Endothelial cell of umbilical vein (primary cell): ENCODE measurements at regions not wholly inside any gene's neighbourhood (a gene's known extent, or its start where the extent isn't known, plus 50 kb on each side); places are given as distances from the start of the nearest gene placed in this dataset.

Source experiments
- BruUV-seq: library from RNA; stranded (reverse); fragments of 400-500 nt; replicated peaks from 2 replicates; lab custom pipeline; 2021; lab: Mats Ljungman, UMichigan
- CTCF ChIA-PET: fragments of 300-600, 350-600 bp; sonication (Branson Sonifier 250); formaldehyde crosslinking; loops from one replicate; lab custom pipeline; 2021; ENCODE audit warnings: antibody characterized with exemption, inconsistent platforms; lab: Charles Lee
- POLR2A ChIA-PET: fragments of 300-600, 350-600 bp; sonication (Branson Sonifier 250); formaldehyde crosslinking; loops from one replicate; lab custom pipeline; 2021; ENCODE audit warnings: antibody characterized with exemption, inconsistent platforms; lab: Charles Lee
- DNase-seq: peaks from one replicate; pipeline ENCODE4 v3.0.0-alpha.2; 2011; ENCODE audit warnings: low read depth, low spot score
- FAIRE-seq: peaks from 2 replicates; lab custom pipeline; 2011; peaks lifted over from hg19 to GRCh38; lab: Jason Lieb, UNC
- H2AFZ ChIP-seq: 2 replicates; pipeline ENCODE4 v1.6.0; 2012; ENCODE audit warnings: low read depth, low read length, control low read depth, inconsistent platforms
- H3K27ac ChIP-seq: 2 replicates; pipeline ENCODE4 v1.5.1; 2011; ENCODE audit warnings: low read depth, mild to moderate bottlenecking, control low read depth, low read length, moderate library complexity; ENCODE audit not compliant: insufficient read depth
- H3K27me3 ChIP-seq, 2 experiments: 2 replicates each; pipeline versions ENCODE4 v1.6.0 to v1.6.1; 2011; ENCODE audit warnings: low read length in 2 of 2, mixed read lengths in 1 of 2; ENCODE audit not compliant: control insufficient read depth in 2 of 2, insufficient read depth in 2 of 2
- H3K36me3 ChIP-seq, 2 experiments: 2 replicates in 1 of 2; 3 replicates in 1 of 2; pipeline ENCODE4 v1.5.1; 2011; ENCODE audit warnings: low read length in 2 of 2, mild to moderate bottlenecking in 1 of 2, moderate library complexity in 1 of 2; ENCODE audit not compliant: control insufficient read depth in 2 of 2, insufficient read depth in 2 of 2; ENCODE audit errors: extremely low read depth in 1 of 2
- H3K4me1 ChIP-seq: 3 replicates; pipeline ENCODE4 v1.5.1; 2011; ENCODE audit warnings: mild to moderate bottlenecking, low read length; ENCODE audit not compliant: control insufficient read depth, insufficient read depth; ENCODE audit errors: extremely low read depth
- H3K4me2 ChIP-seq: 2 replicates; pipeline ENCODE4 v1.6.1; 2011; ENCODE audit warnings: low read length, control low read depth, mixed read lengths; ENCODE audit not compliant: insufficient read depth
- H3K4me3 ChIP-seq, 3 experiments: fragments of 200-600 bp in 1 of 3; sonication (generic), shearing (Covaris generic) in 1 of 3; replicated peaks in 1 of 3; 2 replicates each; pipeline ENCODE4 v1.5.1; 2011 to 2016; ENCODE audit warnings: control low read depth in 3 of 3, low read length in 3 of 3, mild to moderate bottlenecking in 2 of 3, inconsistent platforms in 1 of 3, low read depth in 1 of 3, moderate library complexity in 1 of 3; ENCODE audit not compliant: insufficient read depth in 1 of 3
- H3K79me2 ChIP-seq: 2 replicates; pipeline ENCODE4 v1.6.0; 2012; ENCODE audit warnings: low read length, inconsistent platforms; ENCODE audit not compliant: control insufficient read depth, insufficient read depth
- H3K9ac ChIP-seq: replicated peaks from 2 replicates; pipeline ENCODE3; 2011; ENCODE audit warnings: low read length, control low read depth; ENCODE audit not compliant: insufficient read depth; ENCODE audit errors: extremely low read depth
- H3K9me1 ChIP-seq: replicated peaks from 3 replicates; pipeline ENCODE4 v1.6.0; 2011; ENCODE audit warnings: mild to moderate bottlenecking, low read length; ENCODE audit not compliant: control insufficient read depth, insufficient read depth; ENCODE audit errors: extremely low read depth
- H3K9me3 ChIP-seq: replicated peaks from 2 replicates; pipeline ENCODE4 v1.5.1; 2012; ENCODE audit warnings: low read length, inconsistent platforms; ENCODE audit not compliant: control insufficient read depth, insufficient read depth
- H4K20me1 ChIP-seq: replicated peaks from 2 replicates; pipeline ENCODE3; 2011; ENCODE audit warnings: mild to moderate bottlenecking, low read length; ENCODE audit not compliant: control insufficient read depth, insufficient read depth; ENCODE audit errors: extremely low read depth
- EZH2 ChIP-seq: IDR thresholded peaks from 2 replicates; pipeline ENCODE4 v1.6.1; 2012; ENCODE audit warnings: borderline replicate concordance, low read depth, mild to moderate bottlenecking, moderate library complexity, low read length, inconsistent platforms; ENCODE audit not compliant: severe bottlenecking
- FOS ChIP-seq: IDR thresholded peaks from 2 replicates; pipeline ENCODE4 v1.6.1; 2011; ENCODE audit warnings: mild to moderate bottlenecking, low read length, moderate library complexity, borderline replicate concordance; ENCODE audit not compliant: insufficient read depth
- GATA2 ChIP-seq: IDR thresholded peaks from 2 replicates; pipeline ENCODE4 v1.7.0; 2011; ENCODE audit warnings: low read depth, mild to moderate bottlenecking, moderate library complexity, mixed read lengths, low read length; ENCODE audit not compliant: insufficient read length, insufficient read depth
- JUN ChIP-seq: IDR thresholded peaks from 2 replicates; pipeline ENCODE4 v1.6.1; 2011; ENCODE audit warnings: borderline replicate concordance, low read depth; ENCODE audit not compliant: insufficient read length, insufficient read depth
- MAX ChIP-seq: IDR thresholded peaks from 2 replicates; pipeline ENCODE4 v1.6.1; 2011; ENCODE audit not compliant: insufficient read depth, insufficient read length
- MYC ChIP-seq: IDR thresholded peaks from one replicate; pipeline ENCODE4 v1.6.1; 2011; ENCODE audit warnings: mild to moderate bottlenecking, low read depth, low read length
- POLR2A ChIP-seq: IDR thresholded peaks from 2 replicates; pipeline ENCODE4 v1.6.1; 2012; ENCODE audit warnings: low read depth, mild to moderate bottlenecking, control low read depth, low read length
- POLR2AphosphoS5 ChIP-seq: IDR thresholded peaks from 2 replicates; pipeline ENCODE4 v1.6.1; 2012; ENCODE audit warnings: low read depth, mild to moderate bottlenecking, control low read depth, low read length, moderate library complexity; ENCODE audit not compliant: insufficient read depth
- dilution Hi-C: fragments of 300-500 bp; cut with MboI; formaldehyde crosslinking; loops from one replicate; pipeline ENCODE4 v1.15.0; 2019; ENCODE audit warnings: low sequenced_read_pairs; ENCODE audit not compliant: extremely low pct_ligation_motif_present
- intact Hi-C: fragments of 100-400 bp; cut with micrococcal nuclease; formaldehyde crosslinking; loops from one replicate; pipeline ENCODE4 v1.10.0; 2022
- TF ChIP-seq, protein P1 (sequence below), 2 donors: IDR thresholded peaks; 1 replicate in 1 of 2; 2 replicates in 1 of 2; pipeline ENCODE4 v1.5.1; 2011; ENCODE audit warnings: low read length in 2 of 2, mild to moderate bottlenecking in 2 of 2, moderate library complexity in 2 of 2, control low read depth in 1 of 2, inconsistent platforms in 1 of 2, low read depth in 1 of 2; ENCODE audit not compliant: insufficient read depth in 1 of 2; ENCODE audit errors: extremely low read depth in 1 of 2

GRCh38 chr16:14364386-14365199 is 265.5 kb downstream of the PARN start:
- intact Hi-C loops (no loop called here), dilution Hi-C loops (no loop called here)
- Histone ChIP-seq H3K36me3 (no peaks in the 10 kb centered on the region), H3K4me3 (no peak overlapping the region), H2AFZ (no peak overlapping the region), H3K27ac (no peak overlapping the region), H3K4me2 (no peak overlapping the region), H3K9ac (no peak overlapping the region), H3K79me2 (no peaks in the 10 kb centered on the region), H3K4me1 (no peaks in the 10 kb centered on the region), H3K9me3 (no peaks in the 10 kb centered on the region), H3K27me3 (no peaks in the 10 kb centered on the region), H3K9me1 (no peaks in the 10 kb centered on the region), H4K20me1 (no peaks in the 10 kb centered on the region)
- POLR2A ChIA-PET = no interaction called here
- no TSS peak for BruUV-seq
- TF ChIP-seq MAX (no peak), GATA2 (no peak), POLR2AphosphoS5 (no peak), POLR2A (no peak), JUN (no peak), MYC (no peak), FOS (no peak), EZH2 (no peak)
- TF ChIP-seq, protein P1, sequence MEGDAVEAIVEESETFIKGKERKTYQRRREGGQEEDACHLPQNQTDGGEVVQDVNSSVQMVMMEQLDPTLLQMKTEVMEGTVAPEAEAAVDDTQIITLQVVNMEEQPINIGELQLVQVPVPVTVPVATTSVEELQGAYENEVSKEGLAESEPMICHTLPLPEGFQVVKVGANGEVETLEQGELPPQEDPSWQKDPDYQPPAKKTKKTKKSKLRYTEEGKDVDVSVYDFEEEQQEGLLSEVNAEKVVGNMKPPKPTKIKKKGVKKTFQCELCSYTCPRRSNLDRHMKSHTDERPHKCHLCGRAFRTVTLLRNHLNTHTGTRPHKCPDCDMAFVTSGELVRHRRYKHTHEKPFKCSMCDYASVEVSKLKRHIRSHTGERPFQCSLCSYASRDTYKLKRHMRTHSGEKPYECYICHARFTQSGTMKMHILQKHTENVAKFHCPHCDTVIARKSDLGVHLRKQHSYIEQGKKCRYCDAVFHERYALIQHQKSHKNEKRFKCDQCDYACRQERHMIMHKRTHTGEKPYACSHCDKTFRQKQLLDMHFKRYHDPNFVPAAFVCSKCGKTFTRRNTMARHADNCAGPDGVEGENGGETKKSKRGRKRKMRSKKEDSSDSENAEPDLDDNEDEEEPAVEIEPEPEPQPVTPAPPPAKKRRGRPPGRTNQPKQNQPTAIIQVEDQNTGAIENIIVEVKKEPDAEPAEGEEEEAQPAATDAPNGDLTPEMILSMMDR (IDR thresholded peaks at IDR 0.05; ENCODE audit: extremely low read depth in 1 of 2, insufficient read depth in 1 of 2, low read depth in 1 of 2, low read length in 2 of 2) = no peak
- CTCF ChIA-PET = no interaction called here
- DNase-seq = no peak
- FAIRE-seq = no peak
